Psoas muscle (tissue), 7 donors: ENCODE measurements at regions not wholly inside any gene's neighbourhood (a gene's known extent, or its start where the extent isn't known, plus 50 kb on each side); places are given as distances from the start of the nearest gene placed in this dataset.

ENCODE experiments used
- ATAC-seq, 4 donors: fragments of 200-7000 bp; cut with Tn5 transposase; one replicate each; pipeline ENCODE4 v1.9.1; 2020; ENCODE audit warnings: moderate library complexity in 3 of 4, mild to moderate bottlenecking in 2 of 4
- DNase-seq, 2 donors: peaks; one replicate each; pipeline ENCODE4 v3.0.0-alpha.2; 2020
- H3K27ac ChIP-seq: fragments of 200-600 bp; one replicate; pipeline ENCODE4 v1.8.0; 2022
- H3K27me3 ChIP-seq, 3 donors: fragments of 200-600 bp in 1 of 3; one replicate each; pipeline versions ENCODE4 v1.6.1 to v1.8.0; 2013 to 2022; ENCODE audit warnings: low read length in 2 of 3, mild to moderate bottlenecking in 2 of 3, moderate library complexity in 1 of 3; ENCODE audit not compliant: insufficient read depth in 3 of 3
- H3K36me3 ChIP-seq, 2 donors: fragments of 200-600 bp in 1 of 2; one replicate each; pipeline versions ENCODE4 v1.6.1 to v1.8.0; 2013 to 2022; ENCODE audit warnings: low read depth in 1 of 2, mild to moderate bottlenecking in 1 of 2, moderate library complexity in 1 of 2; ENCODE audit not compliant: insufficient read depth in 1 of 2
- H3K4me1 ChIP-seq: fragments of 200-600 bp; one replicate; pipeline ENCODE4 v1.8.0; 2022
- H3K4me3 ChIP-seq: fragments of 200-600 bp; one replicate; pipeline ENCODE4 v1.8.0; 2022; ENCODE audit warnings: mild to moderate bottlenecking
- H3K9me3 ChIP-seq: fragments of 200-600 bp; one replicate; pipeline ENCODE4 v1.8.0; 2022
- CTCF ChIP-seq: fragments of 200-600 bp; IDR thresholded peaks from one replicate; pipeline ENCODE4 v1.8.0; 2022; ENCODE audit warnings: antibody characterized with exemption
- WGBS, 3 donors: extraction: QIAGEN DNeasy Blood & Tissue Kit; methylation state at CpG; one replicate each; pipeline versions ENCODE4 v1.1.6 to v1.1.7; 2013; 5-methylcytosine and 5-hydroxymethylcytosine counted together
- intact Hi-C, 2 donors: fragments of 100-400 bp; cut with DNase I; formaldehyde crosslinking; loops; one replicate each; pipeline versions ENCODE4 v1.11.0 to v1.14.2; 2022
- donor health status: healthy with polysubstance abuse.
- donor health status: DM: no; HTN: no; CAD: no; lungs with moderate emphysema.
- donor health status: Bipolar disorder and iron deficiency.
- donor health status: healthy.
- donor health status: DM: yes; HTN: yes; CAD: no.
- donor health status: DM: no; HTN: no; CAD: no.
- donor health status: DM: yes; HTN: yes; CAD: no.

DNA sequence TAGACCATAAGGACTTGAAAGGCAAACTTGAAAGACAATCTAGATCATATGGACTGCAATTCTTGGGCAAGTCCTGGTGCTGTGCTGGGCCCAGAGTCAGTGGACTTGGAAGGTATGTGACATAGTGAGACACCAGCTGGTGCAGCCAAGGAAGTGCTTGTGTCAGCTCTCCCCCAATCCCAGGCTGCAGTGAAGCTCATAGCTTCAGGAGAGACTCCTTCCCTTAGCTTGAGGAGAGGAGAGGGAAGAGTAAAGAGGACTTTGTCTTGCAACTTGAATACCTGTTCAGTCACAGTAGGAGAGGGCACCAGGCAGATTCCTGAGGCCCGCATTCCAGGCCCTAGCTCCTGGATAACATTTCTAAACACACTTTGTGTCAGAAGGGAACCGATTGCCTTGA is 127.4 kb upstream of the ZPLD1 start:
- H3K27me3 ChIP-seq: no peaks in the 10 kb centered on the region
- H3K4me3 ChIP-seq: no peak overlapping the region
- intact Hi-C loops: no loop called here
- H3K9me3 ChIP-seq: no peaks in the 10 kb centered on the region
- WGBS, 3 donors: 84 to 88% (median 88%) methylated on average over 2 of the region's 2 CpGs
- TF ChIP-seq CTCF: no peak
- no peak for ATAC-seq
- no peak for DNase-seq
- H3K4me1 ChIP-seq: no peaks in the 10 kb centered on the region
- H3K27ac ChIP-seq: no peak overlapping the region
- no peaks in the 10 kb centered on the region for H3K36me3 ChIP-seq

GRCh38 chr3:102329066-102329465 is 105.7 kb upstream of the ZPLD1 start:
- no peak for ATAC-seq
- 42 to 57% (median 49%) methylated on average over 1 of the region's 1 CpG for WGBS, 3 donors
- no peaks in the 10 kb centered on the region for H3K27me3 ChIP-seq
- H3K9me3 ChIP-seq: no peaks in the 10 kb centered on the region
- no peak for DNase-seq
- no peak overlapping the region for H3K4me3 ChIP-seq
- no peak for TF ChIP-seq CTCF
- H3K36me3 ChIP-seq: no peaks in the 10 kb centered on the region
- no peak overlapping the region for H3K27ac ChIP-seq
- intact Hi-C loops: no loop called here
- no peaks in the 10 kb centered on the region for H3K4me1 ChIP-seq

DNA sequence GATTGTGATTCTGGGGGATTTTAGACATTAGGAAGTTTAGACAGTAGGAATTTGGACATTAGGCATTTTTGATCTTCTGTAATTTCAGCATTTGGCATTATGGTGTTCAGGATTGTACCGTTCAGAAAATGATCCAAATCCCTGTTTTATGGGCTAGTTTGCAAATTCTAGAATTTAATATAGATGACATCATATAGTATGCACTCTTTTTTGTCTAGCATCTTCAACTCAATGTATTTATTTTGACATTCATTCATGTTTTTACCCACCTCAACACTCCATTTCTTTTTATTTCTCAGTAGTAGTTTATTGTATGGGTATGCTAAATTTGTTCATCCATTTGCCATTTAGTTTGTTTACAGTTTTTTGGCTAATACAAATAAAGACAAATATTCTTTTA is 105.3 kb upstream of the ZPLD1 start:
- Histone ChIP-seq H3K27me3 (no peaks in the 10 kb centered on the region), H3K27ac (no peak overlapping the region), H3K9me3 (no peaks in the 10 kb centered on the region), H3K36me3 (no peaks in the 10 kb centered on the region), H3K4me3 (no peak overlapping the region), H3K4me1 (no peaks in the 10 kb centered on the region)
- WGBS, 3 donors: 35 to 41% (median 36%) methylated on average over 1 of the region's 1 CpG
- intact Hi-C loops: no loop called here
- no peak for ATAC-seq
- no peak for DNase-seq
- no peak for TF ChIP-seq CTCF

DNA sequence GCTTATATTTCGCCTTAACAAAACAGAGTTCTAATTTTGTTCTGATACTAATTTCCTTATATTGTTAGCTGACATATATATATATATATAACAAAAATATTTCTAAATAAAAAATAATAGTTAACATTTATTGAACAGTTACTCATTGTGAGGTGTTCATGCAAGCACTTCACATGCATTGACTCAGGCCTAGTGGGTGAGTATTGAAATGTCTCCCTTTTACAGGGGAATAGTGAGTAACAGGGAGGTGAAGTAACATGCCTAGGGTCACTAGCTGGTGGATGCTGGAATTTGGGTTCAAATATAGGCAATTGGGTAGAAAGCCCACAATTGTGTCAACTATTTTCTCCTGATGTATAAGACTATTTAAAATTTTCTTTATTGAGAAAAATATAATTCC is 102.6 kb upstream of the ZPLD1 start:
- WGBS, 3 donors: 91 to 100% (median 94%) methylated on average over 1 of the region's 1 CpG
- Histone ChIP-seq H3K36me3 (no peaks in the 10 kb centered on the region), H3K27ac (no peak overlapping the region), H3K4me3 (no peak overlapping the region), H3K9me3 (no peaks in the 10 kb centered on the region), H3K4me1 (no peaks in the 10 kb centered on the region), H3K27me3 (no peaks in the 10 kb centered on the region)
- TF ChIP-seq CTCF: no peak
- no peak for ATAC-seq
- no peak for DNase-seq
- intact Hi-C loops: no loop called here

- Histone ChIP-seq H3K4me3 (no peak overlapping the region), H3K27me3 (no peaks in the 10 kb centered on the region), H3K9me3 (no peaks in the 10 kb centered on the region), H3K27ac (no peak overlapping the region), H3K36me3 (no peaks in the 10 kb centered on the region), H3K4me1 (no peaks in the 10 kb centered on the region)
- ATAC-seq (no peak), DNase-seq (no peak)
- TF ChIP-seq CTCF: no peak
- intact Hi-C loops: no loop called here
Observed at GRCh38 chr3:102332934-102333333, 101.9 kb upstream of the ZPLD1 start.
